Liver (tissue), 8 donors: ENCODE measurements at regions not wholly inside any gene's neighbourhood (a gene's known extent, or its start where the extent isn't known, plus 50 kb on each side); places are given as distances from the start of the nearest gene placed in this dataset.

Source experiments
- DNase-seq: peaks from one replicate; pipeline ENCODE4 v3.0.0-alpha.2; 2017; ENCODE audit warnings: low spot score
- H3K27ac ChIP-seq, 2 donors: one replicate each; pipeline ENCODE4 v1.7.0; 2013; ENCODE audit warnings: inconsistent platforms in 2 of 2, low read length in 2 of 2, control low read depth in 1 of 2, low read depth in 1 of 2, mild to moderate bottlenecking in 1 of 2
- H3K27me3 ChIP-seq, 4 donors: one replicate each; pipeline versions ENCODE4 v1.6.1 to v1.7.0; 2013; ENCODE audit warnings: low read length in 3 of 4, inconsistent platforms in 1 of 4, mild to moderate bottlenecking in 1 of 4, moderate library complexity in 1 of 4; ENCODE audit not compliant: control insufficient read depth in 4 of 4, insufficient read depth in 4 of 4
- H3K36me3 ChIP-seq, 4 donors: one replicate each; pipeline versions ENCODE4 v1.6.1 to v1.7.0; 2013; ENCODE audit warnings: low read length in 3 of 4, mild to moderate bottlenecking in 3 of 4, low read depth in 1 of 4, moderate library complexity in 1 of 4; ENCODE audit not compliant: control insufficient read depth in 4 of 4, insufficient read depth in 3 of 4
- H3K4me1 ChIP-seq, 4 donors: one replicate each; pipeline versions ENCODE4 v1.6.1 to v1.7.0; 2013; ENCODE audit warnings: low read length in 3 of 4, mild to moderate bottlenecking in 3 of 4, moderate library complexity in 1 of 4; ENCODE audit not compliant: control insufficient read depth in 4 of 4, insufficient read depth in 4 of 4
- H3K4me3 ChIP-seq, 3 donors: one replicate each; pipeline versions ENCODE4 v1.6.1 to v1.7.0; 2013; ENCODE audit warnings: low read length in 3 of 3, control low read depth in 1 of 3, low read depth in 1 of 3, mild to moderate bottlenecking in 1 of 3
- H3K9ac ChIP-seq, 2 donors: one replicate each; pipeline ENCODE4 v1.7.0; 2013; ENCODE audit warnings: low read length in 2 of 2, mild to moderate bottlenecking in 2 of 2, moderate library complexity in 2 of 2, control low read depth in 1 of 2, low read depth in 1 of 2
- H3K9me3 ChIP-seq, 4 donors: one replicate each; pipeline versions ENCODE4 v1.6.1 to v1.7.0; 2013; ENCODE audit warnings: low read length in 3 of 4; ENCODE audit not compliant: control insufficient read depth in 4 of 4
- EGR1 ChIP-seq, 2 donors: IDR thresholded peaks; 2 replicates each; pipeline ENCODE4 v1.6.1; 2016 to 2018; ENCODE audit warnings: antibody characterized with exemption in 2 of 2, low read depth in 2 of 2
- FOXA1 ChIP-seq: IDR thresholded peaks from 2 replicates; pipeline ENCODE4 v1.6.1; 2016; ENCODE audit warnings: antibody characterized with exemption
- FOXA2 ChIP-seq: IDR thresholded peaks from 2 replicates; pipeline ENCODE4 v1.6.1; 2016; ENCODE audit warnings: antibody characterized with exemption
- GABPA ChIP-seq, 2 donors: IDR thresholded peaks in 1 of 2; conservative IDR thresholded peaks in 1 of 2; 2 replicates each; pipeline ENCODE4 v1.6.1; 2016; ENCODE audit warnings: antibody characterized with exemption in 2 of 2, mild to moderate bottlenecking in 1 of 2, moderate library complexity in 1 of 2
- HNF4A ChIP-seq, 2 donors: conservative IDR thresholded peaks; 2 replicates each; pipeline ENCODE4 v1.6.1; 2016; ENCODE audit warnings: antibody characterized with exemption in 2 of 2, mild to moderate bottlenecking in 2 of 2
- HNF4G ChIP-seq: IDR thresholded peaks from 2 replicates; pipeline ENCODE4 v1.6.1; 2016; ENCODE audit warnings: antibody characterized with exemption
- JUND ChIP-seq, 2 donors: IDR thresholded peaks; 2 replicates each; pipeline ENCODE4 v1.6.1; 2016; ENCODE audit warnings: antibody characterized with exemption in 2 of 2
- NR2F2 ChIP-seq: IDR thresholded peaks from 2 replicates; pipeline ENCODE4 v1.6.1; 2016; ENCODE audit warnings: antibody characterized with exemption
- RAD21 ChIP-seq, 2 donors: IDR thresholded peaks; 2 replicates each; pipeline ENCODE4 v1.6.1; 2016; ENCODE audit warnings: antibody characterized with exemption in 2 of 2, mild to moderate bottlenecking in 2 of 2
- RXRA ChIP-seq, 2 donors: IDR thresholded peaks; 2 replicates each; pipeline ENCODE4 v1.6.1; 2017 to 2018; ENCODE audit warnings: antibody characterized with exemption in 2 of 2, mild to moderate bottlenecking in 1 of 2
- SP1 ChIP-seq: IDR thresholded peaks from 2 replicates; pipeline ENCODE4 v1.6.1; 2018; ENCODE audit warnings: antibody characterized with exemption, mild to moderate bottlenecking
- TAF1 ChIP-seq: conservative IDR thresholded peaks from 2 replicates; pipeline ENCODE4 v1.6.1; 2016; ENCODE audit warnings: antibody characterized with exemption, mild to moderate bottlenecking
- YY1 ChIP-seq: IDR thresholded peaks from 2 replicates; pipeline ENCODE4 v1.6.1; 2016; ENCODE audit warnings: antibody characterized with exemption, mild to moderate bottlenecking
- WGBS: extraction: QIAGEN DNeasy Blood & Tissue Kit; methylation state at CpG from one replicate; pipeline ENCODE4 v1.1.7; 2013; 5-methylcytosine and 5-hydroxymethylcytosine counted together
- TF ChIP-seq, protein P1 (sequence below): IDR thresholded peaks from 2 replicates; pipeline ENCODE4 v1.6.1; 2016; ENCODE audit warnings: antibody characterized with exemption
- TF ChIP-seq, protein P2 (sequence below): IDR thresholded peaks from 2 replicates; pipeline ENCODE4 v1.6.1; 2016; ENCODE audit warnings: antibody characterized with exemption
- TF ChIP-seq, protein P3 (sequence below): IDR thresholded peaks from 2 replicates; pipeline ENCODE4 v1.6.1; 2016; ENCODE audit warnings: antibody characterized with exemption, mild to moderate bottlenecking
- TF ChIP-seq, protein P4 (sequence below): fragments of 150-350 bp; IDR thresholded peaks from 2 replicates; pipeline ENCODE4 v1.5.1; 2017; ENCODE audit warnings: improper control_type of control experiment, low read depth, low read length; ENCODE audit not compliant: missing input control
- TF ChIP-seq, protein P5 (sequence below): IDR thresholded peaks from 2 replicates; pipeline ENCODE4 v1.6.1; 2016; ENCODE audit warnings: antibody characterized with exemption
- donor health status: healthy.
- donor health status: healthy.
- donor health status: healthy.
- donor health status: healthy.
- donor health status: healthy.

DNA sequence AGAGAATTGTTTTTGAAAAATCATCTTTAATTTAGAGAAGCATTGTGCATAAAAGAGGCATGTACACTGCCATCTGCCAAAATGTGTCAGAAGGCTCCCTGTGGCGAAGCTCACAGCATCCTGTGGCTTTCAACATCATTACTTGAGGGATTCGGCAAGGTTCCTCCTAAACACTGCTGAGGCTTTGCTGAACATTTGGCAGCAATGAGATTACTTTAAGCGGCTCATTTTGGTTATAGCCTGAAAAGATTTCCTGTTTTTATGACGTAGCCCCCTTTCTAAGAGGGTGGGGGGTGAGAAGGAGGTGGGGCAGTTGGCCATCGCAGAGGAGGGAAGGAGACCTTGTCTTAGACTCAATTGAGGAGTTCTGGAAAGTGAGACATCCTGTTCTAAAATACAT, 469.4 kb downstream of the RASEF start (continued):
- TF ChIP-seq, protein P1, sequence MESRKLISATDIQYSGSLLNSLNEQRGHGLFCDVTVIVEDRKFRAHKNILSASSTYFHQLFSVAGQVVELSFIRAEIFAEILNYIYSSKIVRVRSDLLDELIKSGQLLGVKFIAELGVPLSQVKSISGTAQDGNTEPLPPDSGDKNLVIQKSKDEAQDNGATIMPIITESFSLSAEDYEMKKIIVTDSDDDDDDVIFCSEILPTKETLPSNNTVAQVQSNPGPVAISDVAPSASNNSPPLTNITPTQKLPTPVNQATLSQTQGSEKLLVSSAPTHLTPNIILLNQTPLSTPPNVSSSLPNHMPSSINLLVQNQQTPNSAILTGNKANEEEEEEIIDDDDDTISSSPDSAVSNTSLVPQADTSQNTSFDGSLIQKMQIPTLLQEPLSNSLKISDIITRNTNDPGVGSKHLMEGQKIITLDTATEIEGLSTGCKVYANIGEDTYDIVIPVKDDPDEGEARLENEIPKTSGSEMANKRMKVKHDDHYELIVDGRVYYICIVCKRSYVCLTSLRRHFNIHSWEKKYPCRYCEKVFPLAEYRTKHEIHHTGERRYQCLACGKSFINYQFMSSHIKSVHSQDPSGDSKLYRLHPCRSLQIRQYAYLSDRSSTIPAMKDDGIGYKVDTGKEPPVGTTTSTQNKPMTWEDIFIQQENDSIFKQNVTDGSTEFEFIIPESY = no peak
- no peak for TF ChIP-seq YY1
- no peak for TF ChIP-seq FOXA2
- TF ChIP-seq EGR1 (IDR thresholded peaks at IDR 0.05; ENCODE audit: low read depth in 2 of 2) = no peak
- TF ChIP-seq, protein P2, sequence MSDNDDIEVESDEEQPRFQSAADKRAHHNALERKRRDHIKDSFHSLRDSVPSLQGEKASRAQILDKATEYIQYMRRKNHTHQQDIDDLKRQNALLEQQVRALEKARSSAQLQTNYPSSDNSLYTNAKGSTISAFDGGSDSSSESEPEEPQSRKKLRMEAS = no peak
- TF ChIP-seq JUND (IDR thresholded peaks at IDR 0.05) = no peak
- TF ChIP-seq FOXA1 = no peak

DNA sequence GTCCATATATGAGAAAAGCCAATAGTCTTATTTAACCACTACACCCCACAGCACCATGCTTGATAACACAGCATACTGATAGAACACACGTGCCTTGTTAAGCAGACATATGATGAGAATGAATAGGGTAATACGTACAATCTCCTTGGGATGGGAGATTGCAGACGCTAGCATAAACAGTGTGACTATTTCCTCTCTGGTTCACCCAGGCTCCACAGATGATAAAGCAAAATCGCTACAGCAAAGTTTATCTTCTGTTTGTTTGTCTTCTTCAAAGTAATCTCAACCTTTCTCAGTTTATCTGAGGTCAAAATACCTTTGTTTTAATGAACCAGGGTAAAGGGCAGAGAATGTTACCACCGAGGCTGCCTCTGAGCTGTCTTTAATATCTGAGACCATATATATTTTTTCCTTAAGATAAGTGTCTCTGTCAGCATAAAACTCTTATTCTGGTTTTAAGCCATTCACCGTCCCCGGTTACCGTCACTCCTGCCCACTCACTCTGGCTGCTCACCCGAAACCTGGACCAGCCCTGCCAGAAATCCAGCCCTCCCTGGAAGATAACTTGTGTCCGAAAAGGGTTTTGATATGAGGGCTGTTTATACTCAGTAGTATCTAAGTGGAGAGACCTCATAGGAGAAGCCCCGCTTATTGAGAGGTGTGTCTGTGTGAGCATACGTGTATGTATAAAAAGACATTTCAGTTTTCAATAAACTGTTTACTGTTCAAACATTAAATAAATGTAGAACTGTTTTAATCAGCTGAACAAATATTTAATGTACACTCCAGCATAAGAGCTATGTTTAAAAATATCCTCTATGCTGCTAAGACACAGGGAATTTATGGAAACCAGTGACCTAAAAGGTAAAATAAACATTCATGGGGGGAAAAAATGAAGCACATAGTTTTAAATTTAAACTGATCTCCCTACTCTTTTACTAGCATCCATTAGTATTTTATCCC, 465.4 kb downstream of the RASEF start:
- peak overlapping the region; percentile 42 to 48 for H3K27ac ChIP-seq
- peaks cover 3 to 35% (median 32%) of the 10 kb centered on the region in 4 donors for H3K4me1 ChIP-seq
- H3K9ac ChIP-seq = peak overlapping the region in 1 of 2 donors; percentile 58
- H3K9me3 ChIP-seq = no peaks in the 10 kb centered on the region
- WGBS = 18% methylated on average over 12 of the region's 12 CpGs
- no peaks in the 10 kb centered on the region for H3K27me3 ChIP-seq
- TF ChIP-seq, protein P3, sequence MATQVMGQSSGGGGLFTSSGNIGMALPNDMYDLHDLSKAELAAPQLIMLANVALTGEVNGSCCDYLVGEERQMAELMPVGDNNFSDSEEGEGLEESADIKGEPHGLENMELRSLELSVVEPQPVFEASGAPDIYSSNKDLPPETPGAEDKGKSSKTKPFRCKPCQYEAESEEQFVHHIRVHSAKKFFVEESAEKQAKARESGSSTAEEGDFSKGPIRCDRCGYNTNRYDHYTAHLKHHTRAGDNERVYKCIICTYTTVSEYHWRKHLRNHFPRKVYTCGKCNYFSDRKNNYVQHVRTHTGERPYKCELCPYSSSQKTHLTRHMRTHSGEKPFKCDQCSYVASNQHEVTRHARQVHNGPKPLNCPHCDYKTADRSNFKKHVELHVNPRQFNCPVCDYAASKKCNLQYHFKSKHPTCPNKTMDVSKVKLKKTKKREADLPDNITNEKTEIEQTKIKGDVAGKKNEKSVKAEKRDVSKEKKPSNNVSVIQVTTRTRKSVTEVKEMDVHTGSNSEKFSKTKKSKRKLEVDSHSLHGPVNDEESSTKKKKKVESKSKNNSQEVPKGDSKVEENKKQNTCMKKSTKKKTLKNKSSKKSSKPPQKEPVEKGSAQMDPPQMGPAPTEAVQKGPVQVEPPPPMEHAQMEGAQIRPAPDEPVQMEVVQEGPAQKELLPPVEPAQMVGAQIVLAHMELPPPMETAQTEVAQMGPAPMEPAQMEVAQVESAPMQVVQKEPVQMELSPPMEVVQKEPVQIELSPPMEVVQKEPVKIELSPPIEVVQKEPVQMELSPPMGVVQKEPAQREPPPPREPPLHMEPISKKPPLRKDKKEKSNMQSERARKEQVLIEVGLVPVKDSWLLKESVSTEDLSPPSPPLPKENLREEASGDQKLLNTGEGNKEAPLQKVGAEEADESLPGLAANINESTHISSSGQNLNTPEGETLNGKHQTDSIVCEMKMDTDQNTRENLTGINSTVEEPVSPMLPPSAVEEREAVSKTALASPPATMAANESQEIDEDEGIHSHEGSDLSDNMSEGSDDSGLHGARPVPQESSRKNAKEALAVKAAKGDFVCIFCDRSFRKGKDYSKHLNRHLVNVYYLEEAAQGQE = no peak
- TF ChIP-seq JUND (IDR thresholded peaks at IDR 0.05) = peak in 1 of 2 donors; percentile 23
- no peak for TF ChIP-seq TAF1
- TF ChIP-seq, protein P2 = no peak
- peak; percentile 42 for TF ChIP-seq FOXA2
- TF ChIP-seq, protein P4, sequence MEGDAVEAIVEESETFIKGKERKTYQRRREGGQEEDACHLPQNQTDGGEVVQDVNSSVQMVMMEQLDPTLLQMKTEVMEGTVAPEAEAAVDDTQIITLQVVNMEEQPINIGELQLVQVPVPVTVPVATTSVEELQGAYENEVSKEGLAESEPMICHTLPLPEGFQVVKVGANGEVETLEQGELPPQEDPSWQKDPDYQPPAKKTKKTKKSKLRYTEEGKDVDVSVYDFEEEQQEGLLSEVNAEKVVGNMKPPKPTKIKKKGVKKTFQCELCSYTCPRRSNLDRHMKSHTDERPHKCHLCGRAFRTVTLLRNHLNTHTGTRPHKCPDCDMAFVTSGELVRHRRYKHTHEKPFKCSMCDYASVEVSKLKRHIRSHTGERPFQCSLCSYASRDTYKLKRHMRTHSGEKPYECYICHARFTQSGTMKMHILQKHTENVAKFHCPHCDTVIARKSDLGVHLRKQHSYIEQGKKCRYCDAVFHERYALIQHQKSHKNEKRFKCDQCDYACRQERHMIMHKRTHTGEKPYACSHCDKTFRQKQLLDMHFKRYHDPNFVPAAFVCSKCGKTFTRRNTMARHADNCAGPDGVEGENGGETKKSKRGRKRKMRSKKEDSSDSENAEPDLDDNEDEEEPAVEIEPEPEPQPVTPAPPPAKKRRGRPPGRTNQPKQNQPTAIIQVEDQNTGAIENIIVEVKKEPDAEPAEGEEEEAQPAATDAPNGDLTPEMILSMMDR = no peak
- TF ChIP-seq RAD21 (IDR thresholded peaks at IDR 0.05) = peak in 1 of 2 donors; percentile 44
- no peak for TF ChIP-seq EGR1 (IDR thresholded peaks at IDR 0.05; ENCODE audit: low read depth in 2 of 2)
- peak; percentile 62 for TF ChIP-seq SP1
- TF ChIP-seq YY1 = peak; percentile 13
- no peak for TF ChIP-seq GABPA (IDR thresholded peaks at IDR 0.05 in 1 of 2, conservative IDR thresholded peaks at IDR 0.05 in 1 of 2)
- TF ChIP-seq NR2F2 = no peak
- TF ChIP-seq, protein P5, sequence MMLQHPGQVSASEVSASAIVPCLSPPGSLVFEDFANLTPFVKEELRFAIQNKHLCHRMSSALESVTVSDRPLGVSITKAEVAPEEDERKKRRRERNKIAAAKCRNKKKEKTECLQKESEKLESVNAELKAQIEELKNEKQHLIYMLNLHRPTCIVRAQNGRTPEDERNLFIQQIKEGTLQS = no peak
- no peak for TF ChIP-seq FOXA1
- TF ChIP-seq HNF4G = no peak
- TF ChIP-seq HNF4A (conservative IDR thresholded peaks at IDR 0.05) = peak; percentile 51 to 77
- TF ChIP-seq, protein P1 = no peak
- TF ChIP-seq RXRA (IDR thresholded peaks at IDR 0.05) = peak in 1 of 2 donors; percentile 93
- DNase-seq = no peak
- peak overlapping the region in 1 of 3 donors; percentile 24 for H3K4me3 ChIP-seq
- H3K36me3 ChIP-seq = no peaks in the 10 kb centered on the region
